PC-3 (cell line): ENCODE measurements at regions not wholly inside any gene's neighbourhood (a gene's known extent, or its start where the extent isn't known, plus 50 kb on each side); places are given as distances from the start of the nearest gene placed in this dataset.

Experiments used
- ATAC-seq: fragments of 200-7000 bp; cut with Tn5 transposase; 2 replicates; pipeline ENCODE4 v1.9.1; 2020; ENCODE audit warnings: mild to moderate bottlenecking, moderate library complexity
- BruUV-seq: library from RNA; stranded (reverse); fragments of 400-500 nt; replicated peaks from 2 replicates; lab custom pipeline; 2021; lab: Mats Ljungman, UMichigan
- CTCF ChIA-PET: fragments of 300-600 bp; sonication (Branson Sonifier 250); formaldehyde crosslinking; loops from one replicate; lab custom pipeline; 2022; ENCODE audit warnings: antibody characterized with exemption; lab: Charles Lee
- POLR2A ChIA-PET: fragments of 300-600 bp; sonication (Branson Sonifier 250); formaldehyde crosslinking; loops from one replicate; lab custom pipeline; 2022; ENCODE audit warnings: antibody characterized with exemption; ENCODE audit not compliant: unreplicated experiment; lab: Charles Lee
- DNase-seq: peaks from one replicate; pipeline ENCODE4 v3.0.0-alpha.2; 2015
- H2AFZ ChIP-seq: fragments of 300-600 bp; sonication (generic); 2 replicates; pipeline ENCODE4 v1.6.0; 2016; ENCODE audit warnings: antibody characterized with exemption, low read length
- H3F3A ChIP-seq: fragments of 300-600 bp; sonication (generic); one replicate; pipeline ENCODE4 v1.6.0; 2017; ENCODE audit warnings: antibody characterized with exemption, low read length, control low read depth, mild to moderate bottlenecking; ENCODE audit not compliant: unreplicated experiment
- H3K27ac ChIP-seq: fragments of 300-600 bp; sonication (generic); 2 replicates; pipeline ENCODE4 v1.5.1; 2016; ENCODE audit warnings: mild to moderate bottlenecking, low read length
- H3K27me3 ChIP-seq: fragments of 300-600 bp; sonication (generic); 2 replicates; pipeline ENCODE4 v1.6.1; 2016; ENCODE audit warnings: low read length, mixed read lengths
- H3K36me3 ChIP-seq: fragments of 300-600 bp; sonication (generic); 2 replicates; pipeline ENCODE4 v1.6.1; 2016; ENCODE audit warnings: low read depth, mixed run types, low read length, mixed read lengths
- H3K4me1 ChIP-seq: fragments of 300-600 bp; sonication (generic); 2 replicates; pipeline ENCODE4 v1.5.1; 2016; ENCODE audit warnings: low read length; ENCODE audit not compliant: insufficient read depth
- H3K4me2 ChIP-seq: fragments of 300-600 bp; sonication (generic); 2 replicates; pipeline ENCODE4 v1.6.0; 2016; ENCODE audit warnings: low read length
- H3K4me3 ChIP-seq: fragments of 300-600 bp; sonication (generic); 2 replicates; pipeline ENCODE4 v1.5.1; 2016; ENCODE audit warnings: mild to moderate bottlenecking, low read length, mixed read lengths
- H3K79me2 ChIP-seq: fragments of 300-600 bp; sonication (generic); 2 replicates; pipeline ENCODE4 v1.6.1; 2017; ENCODE audit warnings: low read length, mixed read lengths
- H3K9ac ChIP-seq: fragments of 300-600 bp; sonication (generic); 2 replicates; pipeline ENCODE4 v1.6.0; 2016; ENCODE audit warnings: mild to moderate bottlenecking, low read length
- H3K9me2 ChIP-seq: fragments of 300-600 bp; sonication (generic); replicated peaks from 2 replicates; pipeline ENCODE4 v1.6.1; 2016; ENCODE audit warnings: mixed run types, low read length, mixed read lengths
- H3K9me3 ChIP-seq: fragments of 300-600 bp; sonication (generic); 2 replicates; pipeline ENCODE4 v1.6.1; 2016; ENCODE audit warnings: low read length, mixed read lengths
- H4K20me1 ChIP-seq: fragments of 300-600 bp; sonication (generic); 2 replicates; pipeline ENCODE4 v1.6.1; 2016; ENCODE audit warnings: low read length, mixed read lengths
- EZH2 ChIP-seq: fragments of 300-600 bp; sonication (generic); IDR thresholded peaks from one replicate; pipeline ENCODE4 v1.6.1; 2017; ENCODE audit warnings: antibody characterized with exemption, mild to moderate bottlenecking, low read length; ENCODE audit not compliant: unreplicated experiment
- EZH2phosphoT487 ChIP-seq: fragments of 300-600 bp; sonication (generic); IDR thresholded peaks from 2 replicates; pipeline ENCODE4 v1.6.1; 2018; ENCODE audit warnings: mild to moderate bottlenecking, antibody characterized with exemption, low read length, borderline replicate concordance
- intact Hi-C: fragments of 100-400 bp; cut with micrococcal nuclease; formaldehyde crosslinking; loops from 2 replicates; pipeline ENCODE4 v1.9.0; 2023
- TF ChIP-seq, protein P1 (sequence below): fragments of 300-600 bp; sonication (generic); conservative IDR thresholded peaks from 2 replicates; pipeline ENCODE4 v1.5.1; 2017; ENCODE audit warnings: antibody characterized with exemption, low read depth, mild to moderate bottlenecking, low read length

- H3K9me2 ChIP-seq: no peaks in the 10 kb centered on the region
- H3K79me2 ChIP-seq: no peaks in the 10 kb centered on the region
- no peak overlapping the region for H3K4me3 ChIP-seq
- H3K4me1 ChIP-seq: peaks cover 7% of the 10 kb centered on the region; the same call in 1 of the 2 replicates
- no peak for TF ChIP-seq EZH2phosphoT487
- H4K20me1 ChIP-seq: no peaks in the 10 kb centered on the region
- H3K27ac ChIP-seq: no peak overlapping the region
- no peak overlapping the region for H2AFZ ChIP-seq
- H3K36me3 ChIP-seq: no peaks in the 10 kb centered on the region
- intact Hi-C loops: no loop called here
- BruUV-seq: no TSS peak
- no peak for ATAC-seq
- no peaks in the 10 kb centered on the region for H3F3A ChIP-seq
- H3K4me2 ChIP-seq: no peak overlapping the region
- H3K9ac ChIP-seq: no peak overlapping the region
- CTCF ChIA-PET: no interaction called here
- no peaks in the 10 kb centered on the region for H3K9me3 ChIP-seq
- H3K27me3 ChIP-seq: no peaks in the 10 kb centered on the region
- DNase-seq: no peak
- POLR2A ChIA-PET: no interaction called here
These were observed 74.7 kb upstream of the PLPP4 start for GRCh38 chr10:120382360-120382759.

DNA sequence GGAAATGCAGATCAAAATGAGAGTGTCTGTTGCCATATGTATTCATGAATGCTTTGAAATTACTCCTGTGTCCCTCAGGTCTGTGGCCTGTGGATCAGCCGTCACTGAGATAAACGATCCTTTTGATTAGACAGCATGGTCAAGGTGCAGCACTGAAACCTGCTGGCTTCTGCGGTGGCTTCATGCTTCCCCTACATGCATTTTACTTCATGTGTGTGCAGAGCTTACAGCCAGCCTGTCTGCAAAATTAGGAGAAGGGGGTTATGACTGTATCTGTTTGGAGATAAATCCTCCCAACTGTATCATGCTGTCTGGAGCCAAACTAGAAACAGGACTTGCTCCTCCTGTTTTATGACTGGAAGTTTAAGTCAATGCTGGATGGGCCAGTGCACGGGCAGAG is 71.0 kb upstream of the PLPP4 start:
- Histone ChIP-seq H3K9me3 (no peaks in the 10 kb centered on the region), H3F3A (no peaks in the 10 kb centered on the region), H3K27ac (no peak overlapping the region), H3K4me3 (no peak overlapping the region), H3K4me2 (no peak overlapping the region), H3K9me2 (no peaks in the 10 kb centered on the region), H3K27me3 (no peaks in the 10 kb centered on the region), H2AFZ (no peak overlapping the region), H3K36me3 (no peaks in the 10 kb centered on the region), H4K20me1 (no peaks in the 10 kb centered on the region), H3K4me1 (peaks cover 8% of the 10 kb centered on the region; the same call in 1 of the 2 replicates), H3K9ac (no peak overlapping the region), H3K79me2 (no peaks in the 10 kb centered on the region)
- TF ChIP-seq EZH2: no peak
- TF ChIP-seq, protein P1, sequence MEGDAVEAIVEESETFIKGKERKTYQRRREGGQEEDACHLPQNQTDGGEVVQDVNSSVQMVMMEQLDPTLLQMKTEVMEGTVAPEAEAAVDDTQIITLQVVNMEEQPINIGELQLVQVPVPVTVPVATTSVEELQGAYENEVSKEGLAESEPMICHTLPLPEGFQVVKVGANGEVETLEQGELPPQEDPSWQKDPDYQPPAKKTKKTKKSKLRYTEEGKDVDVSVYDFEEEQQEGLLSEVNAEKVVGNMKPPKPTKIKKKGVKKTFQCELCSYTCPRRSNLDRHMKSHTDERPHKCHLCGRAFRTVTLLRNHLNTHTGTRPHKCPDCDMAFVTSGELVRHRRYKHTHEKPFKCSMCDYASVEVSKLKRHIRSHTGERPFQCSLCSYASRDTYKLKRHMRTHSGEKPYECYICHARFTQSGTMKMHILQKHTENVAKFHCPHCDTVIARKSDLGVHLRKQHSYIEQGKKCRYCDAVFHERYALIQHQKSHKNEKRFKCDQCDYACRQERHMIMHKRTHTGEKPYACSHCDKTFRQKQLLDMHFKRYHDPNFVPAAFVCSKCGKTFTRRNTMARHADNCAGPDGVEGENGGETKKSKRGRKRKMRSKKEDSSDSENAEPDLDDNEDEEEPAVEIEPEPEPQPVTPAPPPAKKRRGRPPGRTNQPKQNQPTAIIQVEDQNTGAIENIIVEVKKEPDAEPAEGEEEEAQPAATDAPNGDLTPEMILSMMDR: no peak
- TF ChIP-seq EZH2phosphoT487: no peak
- DNase-seq: no peak
- POLR2A ChIA-PET: no interaction called here
- CTCF ChIA-PET: no interaction called here
- no peak for ATAC-seq
- no TSS peak for BruUV-seq
- intact Hi-C loops: no loop called here

DNA sequence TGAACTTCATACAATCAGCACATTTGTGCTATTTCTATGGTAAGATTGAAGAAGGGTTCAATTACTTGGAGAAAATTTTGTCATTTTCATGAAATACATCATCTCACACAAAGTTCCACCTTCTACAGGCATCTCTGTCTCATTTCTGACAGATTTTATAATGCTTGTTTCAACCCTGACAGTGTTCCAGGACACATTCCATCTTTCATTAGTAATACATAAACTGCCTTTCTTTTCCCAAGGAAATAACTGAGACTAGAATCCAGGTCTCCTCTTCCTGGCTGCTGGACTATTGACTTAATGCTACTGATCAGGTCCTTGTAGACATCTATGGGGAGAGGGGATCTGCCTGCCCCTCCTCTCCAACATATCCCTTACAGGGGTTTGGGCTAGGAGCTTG is 70.1 kb upstream of the PLPP4 start:
- intact Hi-C loops: no loop called here
- Histone ChIP-seq H3K4me1 (peaks cover 8% of the 10 kb centered on the region; the same call in 1 of the 2 replicates), H3K9me3 (no peaks in the 10 kb centered on the region), H4K20me1 (no peaks in the 10 kb centered on the region), H3K9ac (no peak overlapping the region), H3K27me3 (no peaks in the 10 kb centered on the region), H2AFZ (no peak overlapping the region), H3K36me3 (no peaks in the 10 kb centered on the region), H3F3A (no peaks in the 10 kb centered on the region), H3K79me2 (no peaks in the 10 kb centered on the region), H3K9me2 (no peaks in the 10 kb centered on the region), H3K4me2 (peak overlapping the region; percentile 27; the same call in 1 of the 2 replicates), H3K4me3 (no peak overlapping the region), H3K27ac (no peak overlapping the region)
- BruUV-seq: no TSS peak
- ChIA-PET POLR2A (no interaction called here), CTCF (no interaction called here)
- no peak for ATAC-seq
- TF ChIP-seq EZH2phosphoT487 (no peak), EZH2 (no peak)
- TF ChIP-seq, protein P1: no peak
- no peak for DNase-seq
